Fibroblast of upper back skin (primary cell): ENCODE measurements at regions not wholly inside any gene's neighbourhood (a gene's known extent, or its start where the extent isn't known, plus 50 kb on each side); places are given as distances from the start of the nearest gene placed in this dataset.
A peak's percentile ranks its signal among the peaks of the same experiment; 100 is the strongest.

ENCODE experiments used
- DNase-seq: peaks from one replicate; pipeline ENCODE4 v3.0.0-alpha.2; 2013

- DNase-seq = no peak
Observed at GRCh38 chr5:110038297-110038997, 348.7 kb downstream of the MAN2A1 start.

- DNase-seq = no peak
Observed at GRCh38 chr5:110040178-110040577, 350.5 kb downstream of the MAN2A1 start.

GRCh38 chr5:110043025-110043424, 353.3 kb downstream of the MAN2A1 start:
- DNase-seq = no peak

GRCh38 chr5:110045158-110045557, 355.4 kb downstream of the MAN2A1 start:
- peak; percentile 29 for DNase-seq

GRCh38 chr5:110048491-110048890, 358.8 kb downstream of the MAN2A1 start:
- DNase-seq = no peak

GRCh38 chr5:110049816-110050215, 360.1 kb downstream of the MAN2A1 start:
- DNase-seq = no peak

GRCh38 chr5:110050640-110051345, 361.1 kb downstream of the MAN2A1 start:
- no peak for DNase-seq

- no peak for DNase-seq
Observed at GRCh38 chr5:110053205-110053604, 363.5 kb downstream of the MAN2A1 start.

GRCh38 chr5:110053824-110054223, 364.1 kb downstream of the MAN2A1 start:
- DNase-seq = no peak

- peak; percentile 92 for DNase-seq
Observed at GRCh38 chr5:110054240-110054639, 364.5 kb downstream of the MAN2A1 start.

GRCh38 chr5:110055302-110055701, 365.6 kb downstream of the MAN2A1 start:
- peak; percentile 76 for DNase-seq

GRCh38 chr5:110056580-110057114, 366.9 kb downstream of the MAN2A1 start:
- no peak for DNase-seq

GRCh38 chr5:110058175-110058574, 368.4 kb downstream of the MAN2A1 start:
- DNase-seq = no peak

GRCh38 chr5:110062246-110062645, 372.5 kb downstream of the MAN2A1 start:
- DNase-seq = no peak

GRCh38 chr5:110063640-110064602, 374.2 kb downstream of the MAN2A1 start:
- DNase-seq = peak; percentile 73

GRCh38 chr5:110064603-110065268, 375.0 kb downstream of the MAN2A1 start:
- DNase-seq = no peak

GRCh38 chr5:110070836-110071235, 381.1 kb downstream of the MAN2A1 start:
- DNase-seq = no peak

- DNase-seq = no peak
Observed at GRCh38 chr5:110072651-110073050, 382.9 kb downstream of the MAN2A1 start.

GRCh38 chr5:110073534-110073933, 383.8 kb downstream of the MAN2A1 start:
- no peak for DNase-seq

GRCh38 chr5:110075656-110076055, 385.9 kb downstream of the MAN2A1 start:
- no peak for DNase-seq

- no peak for DNase-seq
Observed at GRCh38 chr5:110077147-110077546, 387.4 kb downstream of the MAN2A1 start.

GRCh38 chr5:110082194-110082593, 392.5 kb downstream of the MAN2A1 start:
- DNase-seq = no peak
